ENCODE measurements at regions not wholly inside any gene's neighbourhood (a gene's known extent, or its start where the extent isn't known, plus 50 kb on each side); places are given as distances from the start of the nearest gene placed in this dataset.
"Not testable (repeated sequence)": the region's sequence is repeated elsewhere in the genome, so short reads cannot be mapped to it uniquely, and the experiment has no call there.

- Histone ChIP-seq H3K4me3 (ENCODE audit: low read length) (no peak overlapping the region), H3K36me3 (ENCODE audit: insufficient read depth, low read length) (no peaks in the 10 kb centered on the region), H3K4me1 (ENCODE audit: insufficient read depth, low read length) (no peaks in the 10 kb centered on the region), H3K9me3 (ENCODE audit: low read length) (no peaks in the 10 kb centered on the region), H2AFZ (ENCODE audit: low read depth, low read length) (no peak overlapping the region), H3K27me3 (ENCODE audit: insufficient read depth, low read length) (no peaks in the 10 kb centered on the region)
Measured at GRCh38 chr12:89833337-89834252, 125.0 kb upstream of the ATP2B1 start.

DNA sequence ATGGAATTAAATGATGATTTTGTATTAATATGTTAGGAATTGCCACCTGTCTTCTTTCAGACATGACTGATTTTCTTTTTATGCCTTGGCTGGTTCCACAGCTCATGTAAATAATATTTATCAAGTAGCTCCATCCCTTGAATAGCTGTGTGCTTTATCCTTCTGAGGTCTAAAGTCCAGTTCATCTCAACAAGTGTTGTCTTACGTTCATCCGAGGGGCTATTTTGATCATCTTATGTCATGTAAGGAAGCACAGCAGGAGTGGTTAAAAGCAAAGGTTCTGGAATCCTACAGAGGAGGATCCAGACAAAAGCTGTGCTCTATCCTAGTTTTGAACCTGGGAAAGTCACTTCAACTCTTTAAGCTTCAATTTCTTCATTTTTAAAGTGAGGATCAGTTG, 123.7 kb upstream of the ATP2B1 start:
- H2AFZ ChIP-seq (ENCODE audit: low read depth, low read length) = no peak overlapping the region
- no peaks in the 10 kb centered on the region for H3K9me3 ChIP-seq (ENCODE audit: low read length)
- no peaks in the 10 kb centered on the region for H3K36me3 ChIP-seq (ENCODE audit: insufficient read depth, low read length)
- H3K4me1 ChIP-seq (ENCODE audit: insufficient read depth, low read length) = peaks cover 5% of the 10 kb centered on the region
- no peaks in the 10 kb centered on the region for H3K27me3 ChIP-seq (ENCODE audit: insufficient read depth, low read length)
- no peak overlapping the region for H3K4me3 ChIP-seq (ENCODE audit: low read length)

- H3K4me3 ChIP-seq (ENCODE audit: low read length) = no peak overlapping the region
- H2AFZ ChIP-seq (ENCODE audit: low read depth, low read length) = no peak overlapping the region
- peaks cover 5% of the 10 kb centered on the region for H3K4me1 ChIP-seq (ENCODE audit: insufficient read depth, low read length)
- no peaks in the 10 kb centered on the region for H3K36me3 ChIP-seq (ENCODE audit: insufficient read depth, low read length)
- H3K9me3 ChIP-seq (ENCODE audit: low read length) = no peaks in the 10 kb centered on the region
- H3K27me3 ChIP-seq (ENCODE audit: insufficient read depth, low read length) = no peaks in the 10 kb centered on the region
Measured at GRCh38 chr12:89831310-89832095, 122.9 kb upstream of the ATP2B1 start.

GRCh38 chr12:89829434-89829975, 120.9 kb upstream of the ATP2B1 start:
- Histone ChIP-seq H2AFZ (ENCODE audit: low read depth, low read length) (no peak overlapping the region), H3K4me1 (ENCODE audit: insufficient read depth, low read length) (peaks cover 5% of the 10 kb centered on the region), H3K4me3 (ENCODE audit: low read length) (no peak overlapping the region), H3K27me3 (ENCODE audit: insufficient read depth, low read length) (no peaks in the 10 kb centered on the region), H3K36me3 (ENCODE audit: insufficient read depth, low read length) (no peaks in the 10 kb centered on the region), H3K9me3 (ENCODE audit: low read length) (no peaks in the 10 kb centered on the region)

GRCh38 chr12:89828575-89828974, 119.9 kb upstream of the ATP2B1 start:
- Histone ChIP-seq H3K9me3 (ENCODE audit: low read length) (no peaks in the 10 kb centered on the region), H2AFZ (ENCODE audit: low read depth, low read length) (no peak overlapping the region), H3K27me3 (ENCODE audit: insufficient read depth, low read length) (no peaks in the 10 kb centered on the region), H3K36me3 (ENCODE audit: insufficient read depth, low read length) (no peaks in the 10 kb centered on the region), H3K4me3 (ENCODE audit: low read length) (no peak overlapping the region), H3K4me1 (ENCODE audit: insufficient read depth, low read length) (peaks cover 5% of the 10 kb centered on the region)

DNA sequence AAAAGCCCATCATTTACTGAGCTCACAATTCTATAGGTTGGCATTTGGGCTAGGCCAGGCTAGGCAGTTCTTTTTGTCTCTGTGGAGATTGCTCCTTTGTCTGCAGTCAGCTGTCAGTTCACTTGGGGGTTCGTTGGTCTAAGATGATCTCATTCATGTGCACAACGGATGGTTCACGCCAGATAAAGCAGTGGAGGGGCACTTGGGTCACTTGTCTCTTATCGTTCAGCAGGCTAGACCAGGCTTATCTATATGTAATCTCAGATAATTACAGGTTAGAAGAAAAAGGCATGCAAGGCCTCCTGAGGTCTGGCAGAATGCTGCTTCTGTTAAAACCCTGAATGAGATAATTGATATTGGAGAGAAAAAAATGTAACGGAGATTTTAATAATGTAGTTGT, 119.0 kb upstream of the ATP2B1 start:
- Histone ChIP-seq H3K36me3 (ENCODE audit: insufficient read depth, low read length) (no peaks in the 10 kb centered on the region), H3K9me3 (ENCODE audit: low read length) (no peaks in the 10 kb centered on the region), H3K27me3 (ENCODE audit: insufficient read depth, low read length) (no peaks in the 10 kb centered on the region), H3K4me1 (ENCODE audit: insufficient read depth, low read length) (peaks cover 5% of the 10 kb centered on the region), H3K4me3 (ENCODE audit: low read length) (no peak overlapping the region), H2AFZ (ENCODE audit: low read depth, low read length) (peak overlapping the region; percentile 28)

DNA sequence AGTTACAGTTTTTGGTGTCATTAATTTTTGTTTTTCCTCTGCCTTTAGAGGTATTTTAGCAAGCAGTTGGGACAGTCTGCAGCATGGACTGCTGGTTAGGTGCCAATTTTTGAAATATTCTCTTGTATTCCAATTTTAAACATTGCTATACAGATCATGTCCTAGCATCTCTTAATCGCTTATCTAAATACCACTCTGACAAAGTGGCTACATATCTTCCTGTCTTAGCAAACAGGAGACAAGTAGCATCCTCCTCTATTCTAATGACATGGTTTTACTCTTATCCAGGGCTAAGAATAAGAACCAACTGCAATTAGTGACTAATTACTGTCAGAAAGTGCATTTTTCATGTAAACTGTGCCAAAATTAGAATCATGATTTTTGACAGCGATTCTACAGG, 117.8 kb upstream of the ATP2B1 start:
- H2AFZ ChIP-seq (ENCODE audit: low read depth, low read length) = no peak overlapping the region
- peaks cover 5% of the 10 kb centered on the region for H3K4me1 ChIP-seq (ENCODE audit: insufficient read depth, low read length)
- H3K36me3 ChIP-seq (ENCODE audit: insufficient read depth, low read length) = no peaks in the 10 kb centered on the region
- H3K4me3 ChIP-seq (ENCODE audit: low read length) = no peak overlapping the region
- no peaks in the 10 kb centered on the region for H3K9me3 ChIP-seq (ENCODE audit: low read length)
- no peaks in the 10 kb centered on the region for H3K27me3 ChIP-seq (ENCODE audit: insufficient read depth, low read length)

- H2AFZ ChIP-seq (ENCODE audit: low read depth, low read length) = no peak overlapping the region
Measured at GRCh38 chr12:89825591-89826449, 117.2 kb upstream of the ATP2B1 start.

GRCh38 chr12:89824822-89825221, 116.2 kb upstream of the ATP2B1 start:
- H3K27me3 ChIP-seq (ENCODE audit: insufficient read depth, low read length) = no peaks in the 10 kb centered on the region
- H3K4me1 ChIP-seq (ENCODE audit: insufficient read depth, low read length) = peaks cover 5% of the 10 kb centered on the region
- no peaks in the 10 kb centered on the region for H3K9me3 ChIP-seq (ENCODE audit: low read length)
- no peak overlapping the region for H2AFZ ChIP-seq (ENCODE audit: low read depth, low read length)
- no peaks in the 10 kb centered on the region for H3K36me3 ChIP-seq (ENCODE audit: insufficient read depth, low read length)
- H3K4me3 ChIP-seq (ENCODE audit: low read length) = no peak overlapping the region

More at GRCh38 chr12:89825591-89826449, 117.2 kb upstream of the ATP2B1 start:
- H3K36me3 ChIP-seq (ENCODE audit: insufficient read depth, low read length) = no peaks in the 10 kb centered on the region
- H3K4me3 ChIP-seq (ENCODE audit: low read length) = no peak overlapping the region
- H3K4me1 ChIP-seq (ENCODE audit: insufficient read depth, low read length) = peaks cover 5% of the 10 kb centered on the region
- no peaks in the 10 kb centered on the region for H3K9me3 ChIP-seq (ENCODE audit: low read length)
- H3K27me3 ChIP-seq (ENCODE audit: insufficient read depth, low read length) = no peaks in the 10 kb centered on the region

DNA sequence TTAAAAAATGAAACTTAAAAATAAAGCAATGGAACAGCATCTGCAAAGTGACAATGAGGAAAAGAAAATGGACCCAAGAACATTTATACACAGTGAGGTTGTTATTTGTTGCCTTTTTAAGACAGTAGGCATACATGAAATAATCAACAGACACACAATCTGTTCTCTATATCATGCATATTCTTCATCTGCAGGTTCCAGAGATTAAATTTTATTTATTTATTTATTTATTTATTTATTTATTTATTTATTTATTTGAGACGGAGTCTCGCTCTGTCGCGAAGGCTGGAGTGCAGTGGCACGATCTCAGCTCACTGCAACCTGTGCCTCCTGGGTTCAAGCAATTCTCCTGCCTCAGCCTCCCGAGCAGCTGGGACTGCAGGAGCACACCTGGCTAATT, 114.4 kb upstream of the ATP2B1 start:
- not testable (repeated sequence) for H2AFZ ChIP-seq (ENCODE audit: low read depth, low read length); H3K9me3 ChIP-seq (ENCODE audit: low read length); H3K27me3 ChIP-seq (ENCODE audit: insufficient read depth, low read length); H3K4me3 ChIP-seq (ENCODE audit: low read length); H3K4me1 ChIP-seq (ENCODE audit: insufficient read depth, low read length); H3K36me3 ChIP-seq (ENCODE audit: insufficient read depth, low read length)

- H3K36me3 ChIP-seq (ENCODE audit: insufficient read depth, low read length) = no peaks in the 10 kb centered on the region
- no peaks in the 10 kb centered on the region for H3K27me3 ChIP-seq (ENCODE audit: insufficient read depth, low read length)
- H3K4me3 ChIP-seq (ENCODE audit: low read length) = no peak overlapping the region
- no peaks in the 10 kb centered on the region for H3K9me3 ChIP-seq (ENCODE audit: low read length)
- H3K4me1 ChIP-seq (ENCODE audit: insufficient read depth, low read length) = peaks cover 2% of the 10 kb centered on the region
- no peak overlapping the region for H2AFZ ChIP-seq (ENCODE audit: low read depth, low read length)
Measured at GRCh38 chr12:89821896-89822295, 113.3 kb upstream of the ATP2B1 start.

- H2AFZ ChIP-seq (ENCODE audit: low read depth, low read length) = no peak overlapping the region
Measured at GRCh38 chr12:89817501-89818226, 109.0 kb upstream of the ATP2B1 start.

More at GRCh38 chr12:89817501-89818226, 109.0 kb upstream of the ATP2B1 start:
- Histone ChIP-seq H3K27me3 (ENCODE audit: insufficient read depth, low read length) (no peaks in the 10 kb centered on the region), H3K9me3 (ENCODE audit: low read length) (no peaks in the 10 kb centered on the region), H3K4me1 (ENCODE audit: insufficient read depth, low read length) (peaks cover 11% of the 10 kb centered on the region), H3K36me3 (ENCODE audit: insufficient read depth, low read length) (no peaks in the 10 kb centered on the region), H3K4me3 (ENCODE audit: low read length) (no peak overlapping the region)

Data from neuron (in vitro differentiated cells).